Stimulated activated naive CD8-positive, alpha-beta T cell treated with anti-CD3 and anti-CD28 coated beads, Interleukin-15, amount 100 ng/mL, for 72 hours (primary cell): ENCODE measurements at regions not wholly inside any gene's neighbourhood (a gene's known extent, or its start where the extent isn't known, plus 50 kb on each side); places are given as distances from the start of the nearest gene placed in this dataset.
A peak's percentile ranks its signal among the peaks of the same experiment; 100 is the strongest.
"Not testable (repeated sequence)": the region's sequence is repeated elsewhere in the genome, so short reads cannot be mapped to it uniquely, and the experiment has no call there.

Experiments used
- ATAC-seq: fragments of 150-1000 bp; cut with Tn5 transposase; 2 replicates; pipeline ENCODE4 v1.10.0; 2021; ENCODE audit warnings: mild to moderate bottlenecking, moderate library complexity
- DNase-seq, 2 donors: peaks; one replicate each; pipeline ENCODE4 v3.0.0; 2021 to 2022
- H3K27ac Mint-ChIP-seq, 2 donors: one replicate each; pipeline ENCODE4 v1.8.0; 2022; ENCODE audit warnings: mild to moderate bottlenecking in 2 of 2, mixed read lengths in 2 of 2, moderate library complexity in 2 of 2
- H3K27me3 Mint-ChIP-seq: one replicate; pipeline ENCODE4 v1.8.0; 2022; ENCODE audit warnings: mixed read lengths
- H3K4me1 Mint-ChIP-seq: one replicate; pipeline ENCODE4 v1.8.0; 2022; ENCODE audit warnings: mild to moderate bottlenecking, mixed read lengths
- H3K4me3 Mint-ChIP-seq, 2 donors: one replicate each; pipeline ENCODE4 v1.8.0; 2022; ENCODE audit warnings: mild to moderate bottlenecking in 2 of 2, mixed read lengths in 2 of 2, moderate library complexity in 1 of 2
- H3K9me3 Mint-ChIP-seq, 2 donors: one replicate each; pipeline ENCODE4 v1.8.0; 2022; ENCODE audit warnings: mixed read lengths in 2 of 2

DNA sequence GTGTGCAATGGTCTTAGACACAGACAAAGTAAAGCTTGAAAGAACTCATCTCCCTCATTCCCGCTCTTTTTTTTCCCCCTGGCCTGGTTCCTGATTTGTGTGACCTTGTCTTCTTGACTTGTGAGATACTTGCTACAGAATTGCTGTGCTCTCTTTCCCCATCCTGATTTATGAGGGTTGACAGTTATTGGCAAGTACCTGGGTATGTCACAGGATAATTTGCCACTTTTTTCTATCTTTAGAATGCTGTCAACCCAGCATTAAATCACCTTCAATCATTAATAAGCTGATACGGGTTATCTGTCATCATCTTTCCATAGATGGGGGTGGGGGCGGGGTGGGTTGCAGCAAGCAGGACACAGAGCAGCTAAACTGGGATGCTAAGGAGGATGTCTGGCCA, 144.4 kb upstream of the PRICKLE1 start:
- H3K27me3 Mint-ChIP-seq = no peaks in the 10 kb centered on the region
- no peak overlapping the region for H3K27ac Mint-ChIP-seq
- H3K4me1 Mint-ChIP-seq = no peaks in the 10 kb centered on the region
- H3K4me3 Mint-ChIP-seq = no peak overlapping the region
- peaks cover 0 to 4% of the 10 kb centered on the region in 2 donors for H3K9me3 Mint-ChIP-seq
- DNase-seq (no peak), ATAC-seq (no peak)

DNA sequence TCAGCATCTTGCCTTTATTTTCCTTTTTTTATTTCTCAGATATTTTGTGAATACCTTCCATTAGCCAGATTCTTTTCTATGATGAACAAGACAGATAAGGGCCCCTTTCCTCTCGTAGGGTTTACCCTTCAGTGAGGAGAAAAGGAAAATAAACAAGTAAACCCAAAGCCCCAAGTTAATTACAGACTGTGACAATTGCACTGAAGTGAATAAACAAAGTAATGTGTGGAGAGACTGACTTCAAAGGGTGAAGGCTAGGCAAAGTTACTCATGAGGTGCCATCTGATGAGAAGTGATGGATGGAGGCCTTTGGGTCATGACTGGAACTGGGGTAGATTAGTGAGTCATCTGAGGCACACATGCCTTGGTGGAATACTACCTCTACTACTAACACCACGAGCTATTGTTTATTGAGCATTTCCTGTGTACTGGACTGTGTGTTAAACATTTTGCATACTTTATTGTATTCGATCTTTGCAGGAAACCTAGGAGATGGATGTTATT, 143.4 kb upstream of the PRICKLE1 start:
- Mint-ChIP-seq H3K4me3 (no peak overlapping the region), H3K4me1 (no peaks in the 10 kb centered on the region), H3K27ac (no peak overlapping the region), H3K9me3 (peaks cover 0 to 4% of the 10 kb centered on the region in 2 donors), H3K27me3 (no peaks in the 10 kb centered on the region)
- no peak for ATAC-seq
- DNase-seq = no peak

DNA sequence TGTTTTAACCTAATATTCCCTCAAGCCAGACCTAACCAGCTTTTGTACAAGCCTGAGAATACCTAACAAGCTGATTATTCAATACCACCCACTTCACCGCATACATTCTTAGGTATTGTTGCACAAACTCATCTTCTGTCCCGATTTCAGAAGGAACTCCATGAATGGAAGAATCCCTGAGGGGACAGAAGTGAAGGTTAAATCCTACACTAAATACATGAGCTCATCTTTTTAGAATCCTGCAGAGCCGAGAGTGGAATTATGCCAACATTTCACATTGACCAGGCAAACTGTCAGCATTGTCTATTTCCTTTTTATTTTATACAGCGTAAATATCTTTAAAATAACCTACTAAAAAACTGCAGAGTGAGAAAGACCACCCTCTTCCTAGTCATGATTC, 140.7 kb upstream of the PRICKLE1 start:
- peaks cover 0 to 4% of the 10 kb centered on the region in 2 donors for H3K9me3 Mint-ChIP-seq
- H3K27me3 Mint-ChIP-seq = no peaks in the 10 kb centered on the region
- no peak overlapping the region for H3K27ac Mint-ChIP-seq
- DNase-seq (no peak), ATAC-seq (no peak)
- H3K4me3 Mint-ChIP-seq = no peak overlapping the region
- no peaks in the 10 kb centered on the region for H3K4me1 Mint-ChIP-seq

DNA sequence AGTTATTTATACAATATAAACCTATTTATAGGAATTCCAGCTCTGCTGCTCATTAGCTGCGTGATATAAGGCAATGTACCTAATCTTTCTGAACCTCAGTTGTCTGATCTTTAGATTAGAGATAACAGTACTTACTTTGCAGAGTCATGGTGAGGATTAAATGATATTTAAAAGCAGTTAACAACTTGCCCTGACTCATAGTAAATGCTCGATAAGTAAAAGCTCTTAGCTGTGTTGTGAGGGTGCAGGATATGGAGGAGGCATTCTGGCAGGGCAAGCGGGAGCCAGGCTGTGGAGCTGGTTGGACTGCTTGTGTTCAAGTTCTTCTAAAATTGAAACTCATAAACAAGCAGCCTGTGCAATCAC, 140.0 kb upstream of the PRICKLE1 start:
- DNase-seq (no peak), ATAC-seq (no peak)
- H3K9me3 Mint-ChIP-seq = peaks cover 4 to 6% of the 10 kb centered on the region in 2 donors
- H3K4me3 Mint-ChIP-seq = no peak overlapping the region
- no peaks in the 10 kb centered on the region for H3K27me3 Mint-ChIP-seq
- H3K4me1 Mint-ChIP-seq = no peaks in the 10 kb centered on the region
- H3K27ac Mint-ChIP-seq = no peak overlapping the region

DNA sequence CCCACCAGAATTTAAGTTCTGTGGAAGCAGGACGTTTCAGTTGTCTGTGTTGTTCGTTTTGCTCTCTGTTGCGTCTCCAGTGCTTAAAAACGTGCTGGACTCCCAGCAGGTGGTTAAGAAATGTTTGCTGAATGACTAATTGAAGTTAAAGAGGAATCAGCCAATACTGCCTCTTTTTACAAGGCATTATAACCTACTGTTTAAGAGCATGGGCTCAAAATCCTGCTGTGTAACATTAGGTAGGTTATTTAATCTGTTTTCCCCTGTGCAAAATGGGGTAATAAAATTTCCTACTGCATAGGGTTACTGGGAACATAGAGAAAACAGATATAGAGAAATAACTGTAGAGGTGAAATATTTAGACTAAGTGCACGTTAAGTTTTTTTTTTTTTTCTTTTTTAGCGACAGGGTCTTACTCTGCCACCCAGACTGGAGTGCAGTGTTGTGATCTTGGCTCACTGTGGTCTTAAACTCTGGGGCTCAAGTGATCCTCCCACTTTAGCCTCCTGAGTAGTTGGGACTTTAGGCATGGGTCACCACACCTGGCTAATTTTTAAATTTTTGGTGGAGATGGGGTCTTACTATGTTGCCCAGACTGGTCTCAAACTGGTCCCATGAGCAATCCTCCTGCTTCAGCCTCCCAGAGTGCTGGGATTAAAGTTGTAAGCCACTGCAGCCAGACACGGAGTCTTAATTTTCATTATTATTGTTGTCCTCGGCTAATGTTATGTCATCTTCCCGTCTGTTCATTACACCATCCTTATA, 139.4 kb upstream of the PRICKLE1 start:
- no peak for ATAC-seq
- no peaks in the 10 kb centered on the region for H3K27me3 Mint-ChIP-seq
- H3K4me1 Mint-ChIP-seq = no peaks in the 10 kb centered on the region
- no peak overlapping the region for H3K27ac Mint-ChIP-seq
- H3K4me3 Mint-ChIP-seq = no peak overlapping the region
- DNase-seq = no peak
- peaks cover 8 to 9% of the 10 kb centered on the region in 2 donors for H3K9me3 Mint-ChIP-seq

DNA sequence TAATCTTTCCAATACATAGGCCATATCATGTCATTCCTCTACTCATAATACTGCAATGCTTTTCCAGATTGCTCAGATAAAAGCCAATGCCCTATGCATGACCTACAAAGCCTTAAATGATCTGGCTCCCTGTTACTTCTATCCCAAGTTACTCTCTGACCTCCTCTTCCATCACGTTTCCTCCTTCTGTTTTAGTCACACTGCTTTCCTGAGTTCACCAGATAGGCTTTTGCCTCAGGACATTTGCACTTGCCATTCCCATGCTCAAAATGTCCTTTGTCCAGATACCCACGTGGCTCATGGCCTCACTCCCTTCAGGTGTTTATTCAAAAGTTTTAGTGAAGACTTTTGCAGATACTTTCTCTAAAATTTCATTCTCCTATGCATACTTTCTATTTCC, 138.7 kb upstream of the PRICKLE1 start:
- ATAC-seq (no peak), DNase-seq (no peak)
- Mint-ChIP-seq H3K4me3 (no peak overlapping the region), H3K9me3 (peaks cover 8 to 9% of the 10 kb centered on the region in 2 donors), H3K27me3 (no peaks in the 10 kb centered on the region), H3K4me1 (no peaks in the 10 kb centered on the region), H3K27ac (no peak overlapping the region)

DNA sequence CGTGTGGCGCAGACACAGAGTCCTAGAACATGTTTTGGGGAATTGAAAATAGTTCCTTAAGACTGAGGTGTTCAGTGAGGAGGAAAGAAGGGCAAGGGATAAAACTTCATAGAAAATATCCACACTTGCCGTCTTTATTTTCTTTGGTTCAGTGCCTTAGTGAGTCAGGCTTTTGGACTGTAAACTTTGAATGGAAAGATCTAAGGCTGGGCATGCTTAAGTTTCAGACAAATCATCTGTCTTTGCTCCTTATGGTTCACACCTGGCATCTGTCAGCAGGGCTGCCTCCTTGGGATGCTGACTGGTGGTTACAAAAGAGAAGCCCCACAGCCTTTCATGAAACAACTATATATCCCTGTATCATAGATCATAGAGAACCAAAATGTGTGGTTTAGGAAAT, 136.3 kb upstream of the PRICKLE1 start:
- Mint-ChIP-seq H3K4me1 (no peaks in the 10 kb centered on the region), H3K27ac (no peak overlapping the region), H3K9me3 (peaks cover 4 to 13% of the 10 kb centered on the region in 2 donors), H3K4me3 (no peak overlapping the region), H3K27me3 (no peaks in the 10 kb centered on the region)
- ATAC-seq (no peak), DNase-seq (no peak)

DNA sequence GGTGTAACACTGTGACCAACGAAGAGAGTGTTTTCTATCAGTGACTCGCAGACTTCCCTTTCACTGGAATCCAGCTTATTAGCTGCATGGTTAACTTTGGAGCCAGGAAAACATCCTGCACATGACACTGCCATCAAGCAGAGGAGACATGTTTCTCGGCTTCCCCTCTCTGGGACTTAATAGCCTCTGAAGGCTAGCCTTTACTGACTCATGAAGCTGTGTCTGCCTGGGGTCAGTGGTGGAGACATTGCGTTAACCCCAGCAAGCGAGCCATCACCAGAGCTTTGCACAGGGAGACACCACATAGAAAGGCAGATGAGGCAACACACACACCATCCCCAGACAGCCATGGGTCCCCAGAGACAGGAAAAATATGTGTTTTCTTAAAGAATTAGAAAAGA, 126.9 kb upstream of the PRICKLE1 start:
- H3K9me3 Mint-ChIP-seq = peaks cover 0 to 7% of the 10 kb centered on the region in 2 donors

DNA sequence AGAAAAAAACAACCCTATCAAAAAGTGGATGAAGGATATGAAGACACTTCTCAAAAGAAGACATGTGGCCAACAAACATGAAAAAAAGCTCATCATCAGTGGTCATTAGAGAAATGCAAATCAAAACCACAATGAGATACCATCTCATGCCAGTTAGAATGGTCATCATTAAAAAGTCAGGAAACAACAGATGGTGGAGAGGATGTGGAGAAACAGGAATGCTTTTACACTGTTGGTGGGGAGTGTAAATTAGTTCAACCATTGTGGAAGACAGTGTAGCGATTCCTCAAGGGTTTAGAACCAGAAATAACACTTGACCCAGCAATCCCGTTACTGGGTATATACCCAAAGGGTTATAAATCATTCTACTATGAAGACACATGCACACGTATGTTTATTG, 124.0 kb upstream of the PRICKLE1 start:
- H3K27ac Mint-ChIP-seq, H3K27me3 Mint-ChIP-seq, ATAC-seq, H3K4me1 Mint-ChIP-seq, H3K4me3 Mint-ChIP-seq, DNase-seq: not testable (repeated sequence)
- peaks cover 16 to 17% of the 10 kb centered on the region in 2 donors for H3K9me3 Mint-ChIP-seq

More for the DNA sequence above, 126.9 kb upstream of the PRICKLE1 start:
- H3K27ac Mint-ChIP-seq = no peak overlapping the region
- DNase-seq = no peak
- no peak overlapping the region for H3K4me3 Mint-ChIP-seq
- no peaks in the 10 kb centered on the region for H3K4me1 Mint-ChIP-seq
- no peaks in the 10 kb centered on the region for H3K27me3 Mint-ChIP-seq
- ATAC-seq = no peak

DNA sequence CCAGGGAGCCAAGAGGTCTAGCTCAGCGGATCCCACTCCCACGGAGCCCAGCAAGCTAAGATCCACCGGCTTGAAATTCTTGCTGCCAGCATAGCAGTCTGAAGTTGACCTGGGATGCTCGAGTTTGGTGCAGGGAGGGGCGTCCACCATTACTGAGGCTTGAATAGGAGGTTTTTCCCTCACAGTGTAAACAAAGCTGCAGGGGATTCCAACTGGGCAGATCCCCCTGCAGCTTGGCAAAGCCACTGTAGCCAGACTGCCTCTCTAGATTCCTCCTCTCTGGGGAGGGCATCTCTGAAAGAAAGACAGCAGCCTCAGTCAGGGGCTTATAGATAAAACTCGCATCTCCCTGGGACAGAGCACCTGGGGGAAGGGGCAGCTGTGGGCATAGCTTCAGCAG, 118.8 kb upstream of the PRICKLE1 start:
- H3K27me3 Mint-ChIP-seq, H3K4me1 Mint-ChIP-seq, ATAC-seq: not testable (repeated sequence)

DNA sequence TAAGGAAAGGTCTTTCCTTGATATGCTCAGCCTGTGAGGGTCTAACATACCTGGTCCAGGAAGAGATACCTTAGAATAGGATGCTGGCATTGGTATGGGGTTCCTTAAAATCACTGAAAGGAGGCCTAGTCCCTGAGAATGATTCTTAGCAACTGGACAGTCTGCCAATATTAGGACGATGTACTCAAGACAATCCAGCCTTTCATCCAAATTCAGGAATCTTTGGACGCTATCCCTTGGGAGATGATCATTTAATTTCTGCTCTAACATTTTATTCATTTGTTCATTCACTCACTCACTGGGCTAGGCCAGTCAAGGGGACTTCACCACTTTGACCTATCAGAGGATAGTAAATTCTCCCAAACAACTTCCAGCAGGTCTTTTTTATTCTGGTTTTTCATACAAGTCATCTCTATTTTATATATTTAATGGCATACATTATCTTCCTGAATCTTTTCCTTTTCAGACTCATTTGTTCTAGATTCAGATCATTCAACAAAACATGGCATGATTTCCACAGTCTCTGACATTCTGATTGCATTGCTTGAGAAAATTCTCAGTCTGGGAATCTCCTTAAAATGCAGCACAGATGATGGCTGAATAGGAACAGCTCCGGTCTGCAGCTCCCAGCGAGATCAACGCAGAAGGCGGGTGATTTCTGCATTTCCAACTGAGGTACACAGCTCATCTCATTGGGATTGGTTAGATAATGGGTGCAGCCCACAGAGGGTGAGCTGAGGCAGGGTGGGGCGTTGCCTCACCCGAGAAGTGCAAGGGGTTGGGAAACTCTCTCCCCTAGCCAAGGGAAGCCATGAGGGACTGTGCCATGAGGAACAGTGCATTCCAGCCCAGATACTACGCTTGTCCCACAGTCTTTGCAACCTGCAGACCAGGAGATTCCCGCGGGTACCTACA, 118.0 kb upstream of the PRICKLE1 start:
- no peaks in the 10 kb centered on the region for H3K4me1 Mint-ChIP-seq
- no peaks in the 10 kb centered on the region for H3K27me3 Mint-ChIP-seq
- no peak overlapping the region for H3K4me3 Mint-ChIP-seq
- ATAC-seq (no peak), DNase-seq (no peak)
- H3K9me3 Mint-ChIP-seq = peaks cover 9 to 17% of the 10 kb centered on the region in 2 donors
- H3K27ac Mint-ChIP-seq = no peak overlapping the region

More for the DNA sequence above, 118.8 kb upstream of the PRICKLE1 start:
- H3K4me3 Mint-ChIP-seq, DNase-seq, H3K27ac Mint-ChIP-seq: not testable (repeated sequence)
- peaks cover 9 to 17% of the 10 kb centered on the region in 2 donors for H3K9me3 Mint-ChIP-seq

DNA sequence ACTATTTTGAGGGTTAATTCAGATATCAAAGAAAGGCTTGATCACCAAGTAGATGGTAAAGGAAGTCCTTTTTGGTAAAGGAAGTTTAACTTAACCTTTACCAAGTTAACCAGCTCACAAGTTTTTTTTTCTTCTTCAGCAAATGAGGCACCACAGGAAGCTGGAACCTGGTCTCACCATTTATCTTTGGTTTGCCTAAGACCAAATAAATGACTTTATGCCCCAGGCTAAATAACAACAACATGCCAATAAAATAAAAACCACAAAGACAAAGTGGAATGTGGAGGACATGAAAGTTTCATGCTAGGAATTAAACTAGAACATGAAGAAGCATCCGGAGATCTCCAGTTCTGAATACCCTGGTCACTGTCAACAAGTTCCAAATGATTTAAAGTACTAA, 116.8 kb upstream of the PRICKLE1 start:
- Mint-ChIP-seq H3K4me3 (no peak overlapping the region), H3K4me1 (no peaks in the 10 kb centered on the region), H3K27ac (no peak overlapping the region), H3K27me3 (no peaks in the 10 kb centered on the region), H3K9me3 (peaks cover 8 to 17% of the 10 kb centered on the region in 2 donors)
- no peak for ATAC-seq
- DNase-seq = no peak

DNA sequence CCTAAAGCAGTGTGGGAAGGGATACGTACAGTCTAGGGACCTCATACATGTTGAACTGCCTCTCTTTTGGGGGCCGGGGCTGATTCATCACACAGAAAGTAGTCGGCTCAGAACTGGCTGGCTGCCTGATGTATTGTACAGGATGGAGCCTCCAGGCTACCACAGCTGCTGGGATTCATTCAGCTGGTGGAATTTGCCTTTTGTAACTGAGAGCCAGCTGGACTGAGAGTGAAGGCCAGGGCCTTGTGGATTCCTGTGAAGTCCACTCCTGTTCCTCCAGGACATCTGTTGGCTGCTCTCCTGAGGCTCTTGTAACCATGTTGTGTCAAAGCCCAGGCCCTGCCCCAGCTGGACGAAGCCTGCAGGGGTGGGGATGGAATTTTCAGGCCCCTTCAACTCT, 116.3 kb upstream of the PRICKLE1 start:
- Mint-ChIP-seq H3K4me3 (no peak overlapping the region), H3K9me3 (peaks cover 3 to 12% of the 10 kb centered on the region in 2 donors), H3K4me1 (no peaks in the 10 kb centered on the region), H3K27ac (no peak overlapping the region), H3K27me3 (no peaks in the 10 kb centered on the region)
- no peak for DNase-seq
- no peak for ATAC-seq

DNA sequence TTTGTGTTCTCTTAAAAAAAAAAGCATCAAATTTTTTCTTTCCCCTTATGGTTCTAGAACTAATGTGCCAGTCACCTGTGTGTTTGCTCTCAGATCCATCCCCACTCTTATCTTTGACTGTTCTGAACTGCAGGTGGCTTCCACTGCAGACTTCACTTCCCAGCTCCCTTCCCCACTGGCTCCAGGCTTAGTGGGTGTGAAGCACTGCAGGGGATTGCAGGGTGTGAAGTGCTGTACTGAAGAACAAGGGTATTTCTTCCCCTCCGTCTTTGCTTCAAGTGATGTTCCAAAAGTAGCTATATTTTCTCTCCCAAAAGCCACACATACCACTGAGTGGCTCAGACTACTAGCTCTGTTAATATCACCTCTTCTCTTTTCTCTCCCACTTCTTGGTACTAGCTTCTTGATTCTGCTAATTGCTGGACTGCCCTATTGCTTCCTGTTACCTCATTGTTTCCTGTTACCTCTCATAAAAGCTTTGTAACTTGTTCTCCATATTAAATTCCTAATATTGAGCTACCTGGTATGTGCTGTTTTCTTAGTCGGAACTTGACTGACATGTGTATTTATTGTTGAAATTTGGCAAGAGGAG, 115.4 kb upstream of the PRICKLE1 start:
- Mint-ChIP-seq H3K4me1 (no peaks in the 10 kb centered on the region), H3K9me3 (peaks cover 0 to 9% of the 10 kb centered on the region in 2 donors), H3K27ac (no peak overlapping the region), H3K27me3 (no peaks in the 10 kb centered on the region), H3K4me3 (no peak overlapping the region)
- ATAC-seq (peak; percentile 23), DNase-seq (no peak)

DNA sequence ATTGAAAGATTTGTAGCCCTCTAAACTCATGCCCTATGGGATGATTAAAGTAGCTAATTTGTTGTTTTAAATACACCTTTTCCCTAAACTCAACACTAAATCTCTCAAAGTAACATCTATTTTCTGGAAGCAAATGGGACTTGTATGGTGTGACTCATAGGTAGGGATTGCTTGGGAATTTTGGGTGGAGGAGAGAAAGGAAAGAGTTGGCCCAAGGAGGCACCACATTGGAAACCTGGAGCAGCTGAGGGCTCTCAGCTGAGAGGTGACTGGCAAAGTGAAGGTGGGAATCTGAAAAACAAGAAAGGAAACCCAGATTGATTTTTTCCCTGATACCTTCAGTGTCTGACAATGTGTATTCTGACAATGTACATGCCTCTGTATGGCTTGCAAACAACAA, 114.8 kb upstream of the PRICKLE1 start:
- ATAC-seq (no peak), DNase-seq (no peak)
- no peak overlapping the region for H3K27ac Mint-ChIP-seq
- H3K9me3 Mint-ChIP-seq = peaks cover 0 to 4% of the 10 kb centered on the region in 2 donors
- no peaks in the 10 kb centered on the region for H3K4me1 Mint-ChIP-seq
- no peaks in the 10 kb centered on the region for H3K27me3 Mint-ChIP-seq
- no peak overlapping the region for H3K4me3 Mint-ChIP-seq

DNA sequence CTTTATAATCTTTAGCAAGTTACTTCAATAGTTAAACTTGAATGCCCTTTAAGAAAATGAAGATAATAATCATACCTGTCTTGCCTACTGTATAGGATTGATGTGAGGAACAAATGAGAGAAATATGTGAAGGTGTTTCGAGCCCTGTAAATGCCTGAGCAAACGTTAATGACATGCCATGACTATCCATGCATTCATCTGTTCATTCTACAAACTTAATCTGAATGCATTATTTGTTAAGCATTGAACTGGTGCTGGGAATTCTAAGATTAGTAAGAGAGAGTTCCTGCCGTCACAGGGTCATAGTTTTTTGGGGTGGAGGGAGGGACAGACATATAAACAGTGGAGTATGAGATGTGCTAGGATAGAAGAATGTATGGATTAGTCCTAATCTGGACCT, 111.5 kb upstream of the PRICKLE1 start:
- no peak overlapping the region for H3K27ac Mint-ChIP-seq
- H3K4me3 Mint-ChIP-seq = no peak overlapping the region
- DNase-seq = no peak
- H3K27me3 Mint-ChIP-seq = no peaks in the 10 kb centered on the region
- H3K4me1 Mint-ChIP-seq = no peaks in the 10 kb centered on the region
- no peak for ATAC-seq
- H3K9me3 Mint-ChIP-seq = no peaks in the 10 kb centered on the region
